ENCODE measurements at regions not wholly inside any gene's neighbourhood (a gene's known extent, or its start where the extent isn't known, plus 50 kb on each side); places are given as distances from the start of the nearest gene placed in this dataset.
A peak's percentile ranks its signal among the peaks of the same experiment; 100 is the strongest.
"Not testable (repeated sequence)": the region's sequence is repeated elsewhere in the genome, so short reads cannot be mapped to it uniquely, and the experiment has no call there.

DNA sequence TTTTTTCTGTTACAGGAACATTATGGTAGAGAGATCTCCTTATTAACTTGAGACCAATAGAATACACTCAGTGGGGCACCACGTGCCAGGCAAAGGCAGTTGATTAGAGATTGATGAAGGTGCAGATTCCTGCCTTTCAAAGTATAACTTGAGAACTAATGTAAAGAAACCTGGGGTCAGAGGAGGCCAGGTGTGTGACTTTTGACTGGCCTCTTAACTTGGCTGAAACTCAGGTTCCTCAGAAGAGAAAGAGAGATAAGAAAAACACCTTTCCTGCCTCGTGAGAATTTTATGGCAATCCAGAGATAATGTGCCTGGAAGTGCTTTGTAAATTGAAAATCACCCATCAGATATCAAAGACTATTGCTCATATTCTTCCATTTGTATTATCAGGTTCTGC lies 110.7 kb upstream of the GZMB start:
- DNase-seq: no peak

DNA sequence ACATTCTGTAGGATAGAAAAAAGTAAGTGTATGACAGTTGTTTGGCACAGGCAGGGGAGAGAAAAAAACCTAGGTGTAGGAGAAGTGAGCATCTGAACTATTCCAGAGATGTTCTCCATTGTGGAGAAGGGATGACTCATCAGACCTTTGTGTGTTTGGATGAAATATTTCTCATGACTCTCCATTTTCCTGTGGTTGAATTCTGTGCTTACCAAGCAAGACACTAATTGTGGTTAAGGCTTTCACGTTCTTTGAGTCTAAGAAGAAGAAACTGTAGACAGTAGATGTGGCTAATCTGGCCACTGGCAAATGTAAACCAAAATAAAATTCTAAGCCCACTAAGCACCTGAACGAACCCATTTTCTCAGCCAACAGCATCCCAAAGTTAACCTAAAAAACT lies 107.9 kb upstream of the GZMB start:
- no peak for DNase-seq

DNA sequence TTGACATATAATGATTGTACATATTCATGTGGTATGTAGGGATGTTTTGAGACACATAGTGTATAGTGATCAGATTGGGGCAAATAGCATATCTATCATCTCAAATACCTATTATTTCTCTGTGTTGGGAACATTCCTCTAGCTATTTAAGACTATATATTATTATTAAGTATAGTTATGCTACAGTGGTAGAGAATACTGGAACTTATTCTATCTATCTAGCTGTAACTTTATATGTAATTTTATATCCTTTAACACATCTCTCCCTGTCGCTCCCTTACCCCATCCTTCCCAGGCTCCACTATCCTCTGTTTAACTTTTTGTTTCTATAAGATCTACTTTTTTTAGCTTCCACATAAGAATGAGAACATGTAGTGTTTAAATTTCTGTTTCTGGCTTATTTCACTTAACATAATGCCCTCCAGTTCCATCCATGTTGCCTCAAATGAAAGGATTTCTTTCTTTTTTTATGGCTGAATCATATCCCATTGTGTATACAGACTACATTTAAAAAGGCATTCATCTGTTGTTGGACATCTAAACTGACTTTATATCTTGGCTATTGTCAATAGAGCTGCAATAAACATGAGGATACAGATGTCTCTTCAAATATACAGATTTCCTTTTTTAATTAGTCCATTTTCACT lies 102.1 kb upstream of the GZMB start:
- DNase-seq: no peak

DNA sequence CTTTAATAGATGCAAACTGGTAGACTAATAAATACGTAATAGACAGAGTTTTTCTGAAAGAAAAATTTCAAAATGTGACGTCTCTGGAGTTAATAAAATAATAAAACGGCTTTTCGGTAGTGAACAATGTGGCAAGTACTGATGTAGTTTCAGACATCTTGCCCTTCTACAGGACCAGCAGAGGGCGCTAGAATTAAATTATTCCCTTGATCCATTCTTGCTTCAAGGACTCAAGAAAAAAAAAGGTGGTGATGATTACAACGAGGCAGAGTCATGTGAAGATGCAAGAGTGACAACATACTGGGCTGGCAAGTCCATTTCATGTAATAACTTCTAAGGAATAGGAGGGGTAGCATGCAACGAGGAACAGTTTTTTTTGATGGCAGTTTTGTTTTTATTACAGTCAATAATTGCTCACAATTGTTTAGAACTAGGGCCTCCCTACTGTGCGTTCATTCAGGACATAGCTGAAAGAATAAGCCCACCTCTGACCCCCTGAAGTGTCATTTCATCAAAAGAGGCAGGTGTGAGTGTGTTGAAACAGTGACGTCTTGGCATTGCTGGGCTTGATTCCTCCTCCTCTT lies 101.0 kb upstream of the GZMB start:
- DNase-seq: no peak

DNA sequence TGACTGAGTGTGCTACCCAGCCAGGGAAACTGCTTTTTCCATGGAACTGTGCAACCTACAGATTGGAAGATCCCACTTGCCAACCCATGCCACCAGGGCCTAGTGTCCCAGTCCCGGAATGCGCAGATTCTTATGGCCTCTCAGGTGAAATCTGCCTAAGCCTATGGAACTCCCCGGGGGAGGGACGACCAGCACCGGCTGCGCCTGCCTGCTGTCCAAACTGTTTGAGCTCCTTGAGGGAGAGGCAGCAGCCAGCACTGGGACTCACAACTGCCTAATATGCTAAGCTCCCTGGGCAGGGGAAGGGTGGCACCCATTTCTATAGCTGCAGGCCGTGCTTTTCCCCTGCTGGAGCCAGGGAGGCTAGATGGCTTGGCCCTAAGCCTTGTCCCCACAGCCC lies 92.5 kb upstream of the GZMB start:
- no peak for DNase-seq

DNA sequence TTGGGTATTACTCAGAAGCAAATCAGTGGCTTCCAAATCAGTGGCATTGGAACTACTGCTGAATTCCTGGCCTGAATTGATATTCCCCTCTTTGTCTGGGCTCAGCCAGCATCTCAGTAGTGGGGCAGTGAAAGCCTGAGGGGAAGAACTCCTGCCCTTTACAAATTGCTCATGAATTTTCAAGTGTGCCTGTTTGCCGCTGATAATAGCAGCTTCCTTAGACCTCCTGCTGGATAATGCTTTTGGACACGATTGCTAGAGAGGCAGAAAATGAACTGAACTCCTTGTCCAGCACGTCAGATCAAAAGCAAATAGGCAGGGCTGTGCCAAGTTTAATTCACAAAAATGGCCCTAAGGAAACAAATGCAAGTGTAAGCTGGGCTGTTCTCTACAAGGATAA lies 91.3 kb upstream of the GZMB start:
- no peak for DNase-seq

DNA sequence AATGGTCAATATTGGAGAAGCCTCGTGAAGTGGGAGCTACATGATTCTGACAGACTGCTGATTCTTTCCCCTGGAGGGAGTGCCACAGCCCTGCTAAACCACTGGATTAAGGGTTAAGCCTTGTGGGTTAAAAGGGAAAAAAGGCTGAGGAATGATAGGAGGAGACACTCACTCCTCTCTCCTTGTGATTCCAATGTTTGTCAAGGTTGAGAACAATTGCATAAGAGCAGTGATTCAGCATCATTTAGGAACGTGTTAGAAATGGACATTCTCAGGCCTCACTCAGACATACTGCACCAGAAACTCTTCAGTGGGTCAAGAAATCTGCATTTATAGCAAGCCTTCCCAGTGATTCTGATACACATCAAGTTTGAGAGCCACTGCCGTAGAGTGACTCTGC lies 87.8 kb upstream of the GZMB start:
- DNase-seq: no peak

DNA sequence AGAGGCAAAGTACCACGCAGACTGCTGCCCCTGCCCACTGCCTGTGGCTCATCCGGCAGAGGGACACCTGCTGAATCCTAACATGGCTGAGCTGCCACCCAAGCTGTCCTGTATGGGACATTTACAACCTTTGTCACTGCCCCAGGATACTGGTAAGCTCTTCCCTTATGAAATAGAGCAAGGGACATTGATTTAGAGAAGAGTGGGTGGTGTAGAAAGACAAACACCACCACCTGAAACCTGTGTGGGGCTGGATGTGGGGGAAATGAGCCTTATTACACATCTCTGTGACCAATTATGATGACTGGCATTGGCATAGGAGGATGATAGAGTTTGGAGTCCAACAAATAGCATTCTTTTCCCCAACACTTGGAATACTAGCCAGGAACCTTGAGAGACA lies 81.2 kb upstream of the GZMB start:
- DNase-seq: no peak

DNA sequence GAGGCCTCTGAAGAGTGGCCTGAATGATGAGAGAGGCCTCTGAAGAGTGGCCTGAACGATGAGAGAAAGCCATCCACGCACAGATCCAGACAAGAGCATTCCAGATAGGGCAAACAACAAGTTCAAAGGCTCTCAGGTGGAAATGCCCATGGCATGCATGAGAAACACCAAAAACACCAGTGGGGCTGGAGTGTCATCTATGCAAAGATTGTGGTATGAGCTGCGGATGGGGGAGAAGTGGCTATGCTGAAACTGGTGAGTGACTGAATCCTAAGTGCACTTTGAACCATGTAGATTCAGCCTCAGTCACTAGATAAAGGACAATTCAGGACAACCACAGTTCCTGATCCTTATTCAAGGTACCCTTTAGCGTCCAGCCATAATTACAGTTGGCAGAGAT lies 79.4 kb upstream of the GZMB start:
- no peak for DNase-seq

DNA sequence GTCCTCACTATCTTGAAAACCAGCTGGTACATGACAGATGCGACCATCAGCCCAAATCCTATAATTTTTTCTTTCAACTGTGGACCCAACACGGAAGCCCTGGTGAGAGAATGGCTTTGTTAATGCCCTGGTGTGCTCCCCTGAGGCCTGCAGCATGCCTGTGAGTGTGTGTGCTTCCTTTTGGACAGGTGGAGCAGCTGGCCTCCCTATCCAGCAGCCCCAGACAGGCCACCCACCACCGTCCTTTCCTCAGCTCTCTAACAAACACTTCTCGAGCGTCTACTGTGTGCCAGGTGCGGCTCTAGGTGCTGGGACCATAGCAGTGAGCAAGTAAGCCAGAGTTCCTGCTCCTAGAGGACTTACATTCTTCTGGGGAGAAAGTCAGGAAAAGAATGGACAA lies 78.9 kb upstream of the GZMB start:
- DNase-seq: no peak

DNA sequence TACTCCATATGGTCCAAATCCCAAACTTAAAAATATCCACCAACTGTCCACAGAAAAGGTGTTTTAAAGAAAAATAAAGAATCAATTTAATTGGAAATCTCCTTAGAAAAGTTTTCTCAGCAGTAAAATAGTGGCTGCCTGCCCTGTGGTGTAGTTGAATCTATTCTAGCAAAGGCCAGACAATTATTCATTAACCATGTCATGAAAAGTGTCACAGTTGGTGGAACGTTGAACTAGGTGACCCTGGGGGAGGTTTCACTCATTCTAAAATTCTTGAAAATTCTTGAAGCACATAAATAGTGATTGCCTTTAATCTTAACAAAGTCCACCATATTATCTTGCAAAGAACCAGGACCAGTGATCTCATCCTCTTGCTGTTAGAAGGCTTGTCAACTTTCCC lies 78.4 kb upstream of the GZMB start:
- DNase-seq: no peak

DNA sequence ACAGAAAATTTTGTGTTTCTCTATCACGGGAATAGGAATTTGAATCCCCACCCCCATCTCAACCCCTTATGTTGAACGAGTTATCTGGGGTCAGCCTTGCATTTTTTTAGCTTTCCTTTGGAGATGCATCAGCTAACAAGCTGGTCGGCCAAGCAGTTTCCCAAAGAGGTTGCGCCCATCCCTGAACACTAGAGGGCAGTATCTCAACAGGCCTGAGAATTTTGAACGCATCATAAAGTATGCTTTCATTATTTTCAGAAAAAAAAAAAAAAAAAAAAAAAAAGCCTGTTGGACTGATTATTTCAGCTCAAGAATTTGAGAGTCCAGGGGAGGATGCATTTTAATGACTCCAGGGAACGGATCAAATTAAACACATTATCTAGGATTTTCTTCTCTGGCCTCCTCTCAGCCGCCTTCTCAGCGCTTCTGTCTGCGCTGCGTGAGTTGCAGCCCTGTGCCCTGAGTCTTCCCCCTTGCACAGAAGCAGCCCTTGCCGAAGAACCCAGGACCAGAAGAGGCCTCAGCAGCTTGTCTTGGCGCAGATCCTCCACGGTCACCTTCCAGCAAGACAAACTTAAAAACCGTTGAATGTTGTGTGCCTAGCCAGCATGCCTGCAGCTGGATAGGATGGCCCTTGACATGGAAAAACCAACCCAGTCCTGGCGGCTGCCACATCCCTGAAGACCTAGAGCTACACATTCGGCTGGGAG lies 76.6 kb upstream of the GZMB start:
- peak; percentile 6 to 23 (median 8) for DNase-seq

DNA sequence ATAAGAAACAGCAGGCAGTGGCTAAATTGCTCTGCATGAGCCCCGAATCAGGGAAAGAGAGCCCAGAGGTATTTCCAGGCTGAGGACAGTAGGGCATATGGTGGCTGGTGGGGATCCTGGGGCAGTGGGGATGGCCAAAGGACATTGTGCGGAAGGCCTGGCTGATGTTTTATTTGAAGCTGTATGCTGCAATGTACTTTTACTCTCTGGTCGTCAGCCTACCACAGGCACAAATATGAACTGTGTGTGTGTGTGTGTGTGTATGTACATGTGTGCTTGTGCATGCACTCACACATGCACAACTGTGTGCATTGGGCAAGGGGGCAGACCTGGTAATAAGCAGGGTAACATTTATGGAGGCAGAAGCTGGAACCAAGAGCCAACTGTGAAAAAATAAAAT lies 74.7 kb upstream of the GZMB start:
- no peak for DNase-seq

DNA sequence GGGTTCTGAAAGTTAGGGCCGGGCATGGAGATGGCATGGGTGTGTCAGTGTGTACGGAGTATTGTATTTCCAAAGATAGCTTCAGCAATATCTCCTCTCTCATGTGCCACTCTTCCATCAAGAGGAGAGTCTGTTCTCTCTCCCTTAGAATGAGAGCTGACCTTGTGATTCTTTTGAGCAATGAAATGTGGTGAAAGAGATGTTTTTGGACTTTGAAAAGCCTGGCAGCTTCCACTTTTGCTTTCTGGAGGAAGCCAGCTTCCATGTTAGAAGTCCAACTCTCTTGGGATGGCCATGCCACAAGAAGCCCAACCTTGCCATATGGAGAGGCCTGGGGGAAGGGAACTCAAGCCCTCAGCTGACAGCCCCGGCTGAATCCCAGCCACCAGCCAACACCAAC lies 72.4 kb upstream of the GZMB start:
- no peak for DNase-seq

DNA sequence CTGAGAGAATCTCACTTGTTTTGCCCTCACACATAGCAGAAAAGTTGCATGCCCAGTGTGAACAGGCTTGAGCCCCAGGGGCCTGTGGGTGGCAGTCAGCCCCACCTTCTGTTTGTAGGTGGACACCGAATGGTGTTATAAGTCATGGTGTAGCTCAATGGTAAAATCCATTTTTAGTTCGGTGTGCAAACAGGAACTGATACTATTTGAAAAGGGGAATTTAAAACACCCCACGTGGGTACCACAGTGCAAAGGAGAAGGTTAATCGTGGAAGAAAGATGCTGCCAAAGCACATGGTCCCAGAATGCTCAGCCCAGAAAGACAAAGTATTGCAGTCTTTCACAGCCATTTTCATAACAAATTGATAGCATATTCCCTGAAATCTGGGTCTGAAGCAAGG lies 71.8 kb upstream of the GZMB start:
- no peak for DNase-seq

DNA sequence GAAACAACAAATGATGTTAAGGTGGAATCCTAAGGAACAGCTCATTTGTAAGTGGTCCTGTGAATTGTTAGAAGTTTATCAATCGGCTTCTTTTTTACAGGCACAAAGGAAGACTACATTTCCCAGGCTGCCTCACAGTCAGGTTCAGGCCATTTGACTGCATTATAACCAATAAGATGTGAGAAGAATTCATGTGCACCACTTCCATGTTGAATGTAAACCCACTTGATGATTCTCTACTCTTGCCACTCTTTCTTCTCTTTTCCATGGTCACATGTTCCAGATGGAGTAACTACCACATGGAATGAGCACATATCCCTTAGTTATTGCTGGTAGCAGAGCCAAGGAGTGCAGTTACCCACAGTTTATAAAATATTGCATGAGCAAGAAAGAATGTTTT lies 67.1 kb upstream of the GZMB start:
- DNase-seq: no peak

DNA sequence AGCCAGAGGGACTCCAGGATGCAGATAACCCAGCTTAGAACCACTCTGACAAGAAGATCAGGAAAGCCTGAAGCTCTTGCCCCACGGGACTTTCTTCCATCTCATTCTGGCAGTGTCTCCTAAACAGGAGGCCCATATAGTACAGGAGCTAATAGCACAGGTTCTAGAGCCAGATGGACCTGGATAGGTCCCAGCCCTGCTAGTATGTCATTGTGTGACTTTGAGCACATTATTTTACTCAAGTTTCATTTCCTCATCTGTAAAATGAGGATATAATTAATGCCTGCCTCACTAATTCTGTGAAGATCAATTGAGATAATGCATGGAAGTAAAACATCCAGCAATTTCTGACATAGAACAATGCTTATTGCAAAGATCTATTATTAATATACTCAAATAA lies 66.5 kb upstream of the GZMB start:
- DNase-seq: no peak

DNA sequence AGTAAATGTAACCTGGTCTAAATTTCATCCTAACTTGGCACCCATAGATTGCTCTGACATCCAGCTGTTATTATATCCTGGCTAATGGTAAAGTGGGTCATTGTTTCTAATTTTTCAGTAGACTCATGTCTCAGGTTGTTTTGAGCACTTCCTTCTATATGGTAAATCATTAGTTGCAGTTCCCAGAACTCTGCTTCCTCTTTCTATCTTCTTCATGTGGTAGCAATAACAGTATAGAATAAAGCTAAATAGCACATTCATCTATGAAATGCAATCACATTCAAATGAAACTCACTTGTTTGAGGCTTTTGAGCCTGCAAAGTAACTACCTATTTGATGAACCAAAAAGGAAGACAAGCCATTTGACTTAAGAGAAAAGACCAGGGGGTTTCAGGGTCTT lies 65.1 kb upstream of the GZMB start:
- DNase-seq: no peak

DNA sequence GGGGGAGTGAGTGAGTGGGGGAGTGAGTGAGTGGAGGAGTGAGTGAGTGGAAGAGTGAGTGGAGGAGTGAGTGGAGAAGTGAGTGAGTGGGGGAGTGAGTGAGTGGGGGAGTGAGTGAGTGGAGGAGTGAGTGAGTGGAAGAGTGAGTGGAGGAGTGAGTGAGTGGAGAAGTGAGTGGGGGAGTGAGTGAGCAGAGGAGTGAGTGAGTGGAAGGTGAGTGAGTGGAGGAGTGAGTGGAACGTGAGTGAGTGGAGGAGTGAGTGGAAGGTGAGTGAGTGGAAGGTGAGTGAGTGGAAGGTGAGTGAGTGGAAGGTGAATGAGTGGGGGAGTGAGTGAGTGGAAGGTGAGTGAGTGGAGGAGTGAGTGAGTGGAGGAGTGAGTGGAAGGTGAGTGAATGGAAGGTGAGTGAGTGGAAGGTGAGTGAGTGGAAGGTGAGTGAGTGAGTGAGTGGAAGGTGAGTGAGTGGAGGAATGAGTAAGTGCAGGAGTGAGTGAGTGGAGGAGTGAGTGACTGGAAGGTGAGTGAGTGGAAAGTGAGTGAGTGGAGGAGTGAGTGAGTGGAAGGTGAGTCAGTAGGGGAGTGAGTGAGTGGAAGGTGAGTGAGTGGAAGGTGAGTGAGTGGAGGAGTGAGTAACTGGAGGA lies 62.4 kb upstream of the GZMB start:
- DNase-seq: not testable (repeated sequence)

DNA sequence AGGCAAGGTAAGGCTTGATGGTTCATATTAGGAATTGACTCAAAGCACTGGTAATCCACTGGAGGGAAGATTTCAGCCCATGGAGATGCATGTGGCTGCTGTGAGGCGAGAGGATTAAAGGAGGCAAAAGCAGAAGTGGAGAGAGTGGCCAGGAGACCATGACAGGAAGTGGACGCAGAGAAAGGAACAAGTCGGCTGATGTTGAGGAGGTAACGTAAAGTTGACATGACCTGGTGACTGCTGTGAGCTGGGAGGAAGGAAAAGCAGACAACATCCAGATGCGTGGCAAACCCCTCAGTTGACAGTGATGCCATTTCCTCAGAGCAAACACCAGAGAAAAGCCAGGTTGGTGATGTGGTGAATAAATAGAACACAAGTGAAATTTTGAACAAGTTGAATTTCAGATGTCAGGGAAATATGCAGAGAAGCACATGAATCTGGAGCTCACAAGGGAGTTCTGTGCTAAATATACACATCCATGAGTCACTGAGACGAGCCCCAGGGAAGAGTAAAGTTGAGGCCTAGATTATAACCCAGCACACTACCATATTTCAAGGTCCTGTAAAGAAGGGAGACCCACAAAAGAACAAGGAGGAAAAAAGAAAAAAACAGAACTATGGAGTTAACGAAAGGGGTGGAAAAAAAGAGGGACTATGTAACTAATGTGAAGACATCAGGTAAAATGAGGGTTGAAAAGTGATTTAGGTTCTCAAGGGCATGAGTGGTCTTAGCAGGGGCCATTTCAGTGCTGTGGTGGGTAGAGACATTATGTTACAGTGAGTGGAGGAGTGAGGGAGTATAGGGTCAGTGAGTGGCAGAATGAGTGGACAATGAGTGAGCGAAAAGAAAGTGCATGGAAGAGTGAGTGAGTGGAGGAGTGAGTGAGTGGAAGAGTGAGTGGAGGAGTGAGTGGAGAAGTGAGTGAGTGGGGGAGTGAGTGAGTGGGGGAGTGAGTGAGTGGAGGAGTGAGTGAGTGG lies 61.6 kb upstream of the GZMB start:
- no peak for DNase-seq

DNA sequence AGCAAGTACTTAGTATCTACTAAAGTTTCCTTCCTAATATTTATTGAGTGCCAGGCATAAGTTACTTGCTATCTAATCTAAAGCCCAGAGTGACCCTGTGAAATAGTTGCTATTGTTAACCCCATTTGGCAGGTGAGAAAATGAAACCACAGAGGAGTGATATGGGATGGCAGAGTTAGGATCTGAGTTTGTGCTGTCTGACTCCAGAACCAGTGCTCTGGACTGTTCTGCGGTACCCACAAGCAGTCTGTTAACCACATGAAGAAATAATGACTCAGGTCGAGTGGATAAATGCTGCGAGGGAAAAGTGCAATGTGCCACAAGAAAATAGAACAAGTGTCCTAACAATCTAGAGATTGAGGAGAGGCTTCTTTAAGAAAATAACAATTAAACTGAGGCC lies 60.7 kb upstream of the GZMB start:
- no peak for DNase-seq

DNA sequence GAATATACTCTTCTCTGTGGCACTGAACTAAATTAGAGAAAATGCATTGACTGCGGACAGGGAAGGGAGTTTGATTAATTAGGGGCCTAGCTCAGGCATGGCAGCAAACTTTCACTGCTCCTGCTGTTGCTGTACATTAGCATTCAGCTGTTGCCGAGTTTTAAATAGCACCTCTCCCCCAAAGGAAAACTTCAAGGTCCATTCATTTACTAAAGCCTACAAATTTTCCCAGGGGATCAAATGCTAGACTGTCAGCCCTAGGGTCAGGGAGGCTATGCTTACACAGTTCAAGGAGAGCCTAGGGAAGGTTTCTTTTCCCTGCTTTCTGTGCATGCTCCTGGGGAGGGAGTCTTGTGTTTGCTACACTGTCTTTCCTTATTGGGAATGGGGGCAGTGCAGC lies 60.0 kb upstream of the GZMB start:
- DNase-seq: no peak

DNA sequence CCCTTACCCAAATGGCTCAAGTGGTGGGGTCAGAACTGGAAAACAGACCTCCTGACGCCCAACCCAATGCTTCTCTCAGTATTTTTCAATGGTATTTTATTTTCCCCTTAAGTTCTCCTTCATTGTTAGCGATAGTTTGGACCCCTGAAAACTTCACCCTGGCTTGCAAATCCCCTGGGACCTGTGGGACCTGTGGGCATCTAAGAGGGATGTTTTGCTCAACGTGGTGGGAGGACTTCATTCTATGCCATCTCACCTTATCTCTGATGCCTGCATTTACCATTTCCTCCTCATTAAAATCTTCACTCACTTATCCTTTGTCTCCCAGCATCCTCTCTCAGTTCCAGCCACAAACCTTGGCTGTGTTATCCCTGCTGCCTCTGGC lies 59.4 kb upstream of the GZMB start:
- no peak for DNase-seq

All from activated naive CD4-positive, alpha-beta T cell (primary cell).